HG03571 (cell line): ENCODE measurements at regions not wholly inside any gene's neighbourhood (a gene's known extent, or its start where the extent isn't known, plus 50 kb on each side); places are given as distances from the start of the nearest gene placed in this dataset.

ENCODE experiments used
- ATAC-seq: cut with Tn5 transposase; IDR thresholded peaks from one replicate; pipeline ENCODE4 v1.9.1; 2021; ENCODE audit not compliant: unreplicated experiment

DNA sequence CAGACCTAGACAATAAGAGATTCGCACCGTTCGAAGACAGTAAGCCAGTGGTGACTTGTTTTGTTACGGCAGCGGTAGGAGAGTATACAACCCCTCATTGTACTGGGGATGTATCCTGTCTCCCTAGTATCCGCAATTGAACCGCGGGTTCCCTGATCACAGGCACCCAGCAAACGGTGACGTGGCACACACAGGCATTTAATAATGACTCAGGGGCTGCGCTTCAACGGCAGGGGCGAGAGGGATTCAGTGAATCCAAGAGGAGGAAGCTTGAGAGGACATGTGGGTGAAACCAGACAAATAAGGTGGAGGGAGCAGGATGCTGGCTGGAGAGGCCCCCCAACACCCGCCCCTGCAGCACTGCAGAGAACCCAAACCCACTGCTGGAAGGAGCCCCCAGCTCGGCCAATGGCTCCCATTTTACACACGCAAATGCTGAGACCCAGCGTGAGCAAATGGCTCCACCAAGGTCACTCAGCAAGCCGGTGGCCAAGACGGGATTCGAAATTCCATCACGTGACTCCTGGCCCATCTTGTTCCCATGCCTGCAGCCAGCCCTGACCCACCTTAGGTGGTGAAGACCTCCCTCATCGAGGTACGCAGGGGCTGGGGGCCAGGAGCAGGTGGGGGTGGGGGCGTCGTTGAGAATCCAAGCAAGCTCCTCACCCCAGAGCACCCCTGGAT is 149.9 kb downstream of the SYF2 start:
- ATAC-seq, result no peak

DNA sequence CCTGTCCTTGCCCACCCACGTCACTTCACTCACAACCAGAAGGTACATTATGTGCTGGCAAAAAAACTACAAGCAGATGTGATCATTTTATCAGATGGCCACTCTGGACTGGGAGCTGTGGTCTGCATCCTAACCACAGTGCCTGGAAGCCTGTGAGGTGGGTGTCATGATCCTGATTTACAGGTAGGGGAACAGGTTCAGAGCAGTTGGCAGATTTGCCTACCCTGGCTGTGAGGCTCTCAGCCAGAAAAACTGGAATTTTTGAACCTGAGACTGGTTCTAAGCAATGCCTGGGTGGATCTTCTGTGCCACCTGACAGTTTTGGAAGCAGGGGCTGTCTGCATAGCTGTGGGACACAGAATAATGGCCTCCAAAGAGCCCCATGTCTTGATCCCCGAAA is 150.8 kb downstream of the SYF2 start:
- no peak for ATAC-seq

DNA sequence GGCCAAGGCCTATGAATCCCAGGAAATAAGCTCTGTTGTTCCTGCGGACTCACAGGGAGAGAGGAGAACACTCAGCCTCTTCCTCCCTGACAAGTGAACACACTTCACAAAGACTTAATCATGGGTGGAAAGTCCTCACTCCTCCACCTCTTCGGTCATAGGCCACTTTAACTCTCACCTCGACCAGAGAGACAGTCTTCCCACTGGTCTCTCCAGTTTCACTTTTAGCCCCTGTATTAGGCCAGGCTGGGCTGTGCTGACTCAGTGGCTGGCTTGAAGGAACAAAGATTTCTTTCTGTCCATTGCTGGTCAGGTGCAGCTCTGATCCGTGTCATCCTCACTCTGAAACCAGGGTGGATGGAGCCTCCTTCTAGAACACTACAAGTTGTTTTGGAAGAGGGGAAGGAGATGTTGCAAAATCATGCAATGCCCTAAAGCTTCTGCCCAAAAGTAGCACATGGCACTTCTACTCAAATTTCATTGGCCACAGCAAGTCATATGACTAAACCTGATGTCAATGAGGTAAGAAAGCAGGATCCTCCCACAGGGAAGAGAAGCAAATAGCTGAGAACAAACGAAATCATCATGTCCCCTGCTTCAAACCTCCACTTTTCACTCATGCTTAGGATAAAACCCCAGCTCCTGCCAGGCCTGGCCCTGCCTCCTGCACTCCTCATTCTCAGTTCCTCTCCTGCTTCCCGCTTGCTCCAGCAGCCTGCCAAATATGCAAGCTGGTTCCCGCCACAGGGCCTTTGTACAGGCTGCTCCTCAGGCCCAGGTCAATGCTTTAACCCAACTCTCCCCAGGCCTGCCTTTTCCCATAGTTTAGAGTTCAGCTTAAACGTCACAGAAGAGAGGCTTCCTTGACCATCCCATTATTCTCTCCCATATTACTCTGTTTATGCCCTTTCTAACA is 150.5 kb upstream of the RUNX3 start:
- no peak for ATAC-seq

DNA sequence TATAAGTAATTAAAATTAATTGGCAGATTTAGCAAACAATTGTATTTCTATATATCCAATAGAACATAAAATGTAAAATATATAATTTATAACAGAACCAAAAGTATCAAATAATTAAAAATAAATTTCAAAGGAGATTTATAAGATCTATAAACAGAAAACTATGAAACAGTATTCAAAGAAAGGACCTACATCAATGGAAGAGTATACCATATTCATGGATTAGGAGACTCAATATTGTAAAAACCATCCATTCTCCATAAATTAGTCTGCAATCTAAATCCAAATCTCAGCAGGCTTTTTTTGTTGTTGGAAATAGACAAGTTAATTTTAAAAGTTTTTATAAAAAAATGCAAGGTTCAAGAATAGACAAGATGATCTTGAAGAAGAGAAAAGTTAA is 149.0 kb upstream of the RUNX3 start:
- ATAC-seq, result no peak

DNA sequence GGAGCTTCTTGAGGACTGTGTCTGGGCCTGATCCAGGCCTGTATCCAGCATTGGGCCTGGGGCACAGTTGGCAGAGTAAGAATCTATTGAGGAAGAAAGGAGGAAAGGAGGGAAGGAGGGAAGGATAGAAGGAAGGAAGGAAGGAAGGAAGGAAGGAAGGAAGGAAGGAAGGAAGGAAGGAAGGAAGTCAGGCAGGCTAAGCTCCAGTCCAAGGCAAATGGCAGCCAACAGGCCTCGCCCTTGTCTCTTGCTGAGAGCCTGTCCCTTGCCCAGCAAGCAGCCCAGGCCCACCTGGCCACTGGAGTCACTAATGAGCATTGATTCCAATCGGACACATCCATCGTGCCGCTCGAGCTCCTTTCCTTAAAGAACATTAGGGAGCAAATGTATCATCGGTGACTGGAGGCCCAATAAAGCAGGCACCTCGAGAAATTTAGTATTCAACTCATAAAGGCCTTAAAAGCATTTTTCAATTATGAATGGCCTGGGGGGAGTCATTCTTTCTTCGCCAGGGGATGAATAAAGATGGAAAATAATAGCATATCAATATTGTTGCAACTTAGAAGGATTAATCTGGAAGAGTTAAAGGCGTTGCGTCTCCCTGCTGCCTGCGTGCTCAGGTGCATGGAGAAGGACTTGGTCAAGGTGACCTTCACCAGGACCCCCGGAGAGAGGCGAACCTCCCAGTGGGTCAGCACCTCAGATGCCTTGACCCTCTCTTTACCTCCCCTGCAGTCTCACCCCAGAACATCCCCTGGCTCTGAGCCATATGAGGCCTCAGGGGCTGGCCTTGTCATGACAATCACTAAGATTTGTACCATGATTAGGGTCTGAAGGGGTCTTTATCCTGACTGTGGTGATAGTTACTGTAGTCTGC is 144.5 kb upstream of the RUNX3 start:
- ATAC-seq, result no peak

DNA sequence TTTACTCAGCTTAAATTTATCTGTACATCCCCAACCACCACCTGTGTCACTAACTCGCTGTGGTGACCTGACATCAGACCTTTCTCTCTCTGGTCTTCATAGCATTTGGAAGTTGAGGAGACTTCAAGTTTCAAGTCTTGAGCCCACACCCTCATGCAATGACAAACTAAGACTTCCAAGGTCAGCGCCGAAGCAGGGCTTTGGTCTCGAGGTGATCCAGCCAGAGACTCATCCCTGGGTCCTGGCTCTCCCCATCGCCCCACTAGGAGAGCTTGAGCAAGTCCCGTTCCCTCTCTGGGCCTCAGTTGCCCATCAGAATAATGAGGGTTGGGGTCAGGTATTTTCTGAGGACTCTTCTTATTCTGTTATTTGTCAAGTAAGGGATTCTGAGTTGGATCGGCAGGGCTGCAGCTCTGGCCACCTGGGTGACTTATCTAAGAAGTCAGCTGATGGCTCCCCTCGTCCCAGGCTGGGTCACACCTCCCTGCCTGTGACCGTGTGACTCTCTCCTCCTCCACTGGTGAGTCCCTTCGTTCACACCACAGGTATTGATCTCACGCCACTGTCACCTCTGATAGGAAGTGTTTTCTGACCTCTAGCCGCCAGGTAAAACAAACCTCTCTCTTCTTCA is 143.7 kb upstream of the RUNX3 start:
- ATAC-seq, result no peak

DNA sequence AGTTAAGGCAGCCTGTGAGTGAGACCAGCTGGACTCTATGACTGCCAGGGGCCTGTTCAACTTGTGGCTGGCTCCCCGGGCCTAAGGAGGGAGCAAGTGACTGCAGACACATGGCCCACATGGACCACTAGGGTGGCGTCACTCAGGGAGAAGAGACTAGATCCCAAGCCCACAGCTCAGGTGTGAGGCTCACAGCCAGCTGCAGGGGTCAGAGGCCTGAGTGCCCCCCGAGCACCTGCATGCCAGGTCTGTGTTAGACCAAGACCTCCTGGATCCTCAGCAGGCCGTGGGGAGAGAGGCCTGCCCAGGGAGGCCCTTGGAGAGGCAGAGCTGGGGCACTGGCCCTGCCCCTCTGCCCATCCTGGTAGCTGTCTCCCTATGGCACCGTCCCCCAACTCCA is 142.4 kb upstream of the RUNX3 start:
- no peak for ATAC-seq

DNA sequence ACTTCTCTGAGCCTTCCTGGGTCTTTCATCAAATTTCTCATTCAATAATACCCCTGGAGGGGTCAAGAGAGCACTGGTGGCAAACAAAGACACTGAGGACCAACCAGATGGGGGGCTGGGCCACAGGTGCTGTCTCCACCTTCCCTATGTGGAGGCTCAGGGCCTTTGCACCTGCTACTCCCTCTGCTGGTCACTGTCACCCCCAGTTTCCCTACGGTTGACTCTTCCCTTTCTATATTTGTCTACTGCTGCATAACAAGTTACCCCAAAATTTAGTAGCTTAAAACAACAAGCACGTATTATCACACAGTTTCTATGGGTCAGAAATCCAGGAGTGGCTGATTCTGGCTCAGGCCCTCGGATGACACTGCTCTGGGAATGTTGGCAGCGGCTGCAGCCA is 138.8 kb upstream of the RUNX3 start:
- no peak for ATAC-seq

DNA sequence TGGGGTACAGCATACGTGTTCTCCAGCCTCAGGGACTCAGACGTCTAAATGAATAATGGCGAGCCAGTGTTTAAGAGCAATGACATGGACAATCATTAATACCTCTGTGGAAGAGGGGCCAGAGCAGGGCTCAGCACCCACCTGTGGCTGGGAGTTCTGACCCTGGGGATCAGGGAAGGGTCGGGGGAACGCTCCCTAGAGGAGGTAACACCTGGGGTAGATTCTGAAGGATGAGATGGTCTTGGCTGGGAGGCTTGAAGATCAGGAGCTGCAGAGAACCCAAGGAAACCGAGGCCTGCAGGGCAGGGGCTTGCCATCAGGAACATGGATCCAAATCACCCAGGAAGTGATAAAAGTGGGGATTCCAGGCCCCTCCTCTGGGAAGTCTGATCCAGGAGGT is 138.2 kb upstream of the RUNX3 start:
- ATAC-seq, result no peak

DNA sequence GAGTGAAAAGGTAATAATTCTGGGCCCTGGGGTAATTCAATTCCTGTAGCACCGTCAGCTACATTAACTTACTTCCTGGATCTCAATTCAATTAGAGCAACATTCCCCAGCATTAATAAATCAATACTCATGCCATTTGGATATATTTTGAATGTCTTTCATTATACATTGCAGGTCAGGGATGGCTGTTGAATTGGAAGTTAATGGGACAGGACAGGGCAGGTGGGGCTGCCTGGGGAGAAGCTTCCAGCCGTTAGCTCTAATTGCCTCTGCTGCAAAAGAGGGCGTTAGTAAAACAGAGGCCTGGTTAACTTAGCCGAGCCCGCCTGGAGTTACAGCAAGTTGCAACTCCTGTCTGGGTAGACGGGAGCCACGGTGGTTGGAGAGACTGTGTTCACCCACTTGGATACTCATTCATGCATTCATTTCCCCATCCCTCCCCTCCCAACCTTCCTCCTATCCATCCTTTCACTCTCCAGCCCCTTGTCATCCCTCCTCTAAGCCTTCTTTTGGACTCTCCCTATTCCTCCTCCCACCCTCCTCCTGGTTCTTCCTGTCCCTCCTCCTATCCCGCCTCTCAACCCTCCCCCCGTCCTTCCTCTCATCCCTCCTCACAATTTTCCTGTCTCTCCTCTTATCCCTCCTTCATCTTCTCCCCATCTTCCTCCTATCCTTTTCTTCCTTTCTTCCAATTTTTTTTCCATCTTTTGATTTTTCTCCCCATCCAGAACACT is 137.6 kb upstream of the RUNX3 start:
- ATAC-seq, result no peak

DNA sequence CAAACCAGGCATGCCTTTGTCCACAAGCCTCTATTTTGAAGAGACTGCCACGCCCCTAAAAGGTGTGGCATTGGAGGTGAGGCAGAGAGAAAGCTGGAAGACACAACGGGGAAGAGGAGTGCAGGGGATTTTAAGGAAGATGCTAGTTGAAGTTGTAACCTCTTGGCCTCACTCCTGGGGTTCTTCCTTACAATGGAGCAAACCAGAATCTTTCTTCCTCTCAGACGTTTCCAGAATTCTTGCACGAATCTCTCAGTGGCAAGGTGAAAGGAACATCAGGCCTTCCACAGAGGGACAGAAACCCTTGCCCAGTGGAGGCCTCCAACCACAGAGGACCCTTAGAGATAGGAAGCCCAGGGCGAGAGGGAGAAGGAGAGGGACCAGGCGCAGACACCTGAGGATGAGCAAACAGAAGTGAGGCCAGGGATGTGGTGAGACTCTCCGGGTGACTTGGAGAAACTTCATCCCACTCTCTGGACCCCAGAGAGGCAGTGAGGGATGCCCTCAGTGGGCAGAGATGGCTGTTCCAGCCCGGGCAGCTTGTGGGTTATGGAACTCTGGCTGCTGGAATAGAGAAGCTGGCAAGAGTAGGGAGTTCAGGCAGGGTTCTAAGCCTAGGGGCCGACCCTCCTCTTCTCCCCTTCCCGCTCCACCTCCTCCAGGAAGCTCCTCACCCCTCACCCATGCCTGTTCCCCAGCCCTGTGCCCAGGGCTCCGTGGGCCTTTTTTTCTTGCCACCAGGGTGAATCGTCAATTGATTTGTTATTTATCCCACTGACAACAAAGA is 136.8 kb upstream of the RUNX3 start:
- no peak for ATAC-seq

DNA sequence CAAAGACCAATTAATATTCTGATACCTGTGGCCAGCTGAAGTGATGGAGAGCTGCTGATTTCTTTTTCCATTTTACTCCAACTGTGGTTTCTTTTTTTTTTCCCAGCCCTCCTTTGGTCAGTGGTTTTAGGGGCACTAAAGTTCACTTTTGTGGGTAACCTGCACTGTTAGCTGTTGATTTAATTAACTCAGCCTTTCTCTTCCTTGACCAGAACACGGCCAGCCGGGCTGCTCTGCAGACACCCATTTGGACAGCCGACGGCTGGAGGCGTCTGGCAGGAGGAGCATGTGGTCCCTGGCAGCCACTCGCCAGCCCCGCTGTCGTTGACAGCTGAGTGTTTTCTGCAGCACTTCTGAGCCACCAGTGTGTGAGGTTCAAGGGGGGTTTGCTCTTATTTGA is 136.2 kb upstream of the RUNX3 start:
- no peak for ATAC-seq

DNA sequence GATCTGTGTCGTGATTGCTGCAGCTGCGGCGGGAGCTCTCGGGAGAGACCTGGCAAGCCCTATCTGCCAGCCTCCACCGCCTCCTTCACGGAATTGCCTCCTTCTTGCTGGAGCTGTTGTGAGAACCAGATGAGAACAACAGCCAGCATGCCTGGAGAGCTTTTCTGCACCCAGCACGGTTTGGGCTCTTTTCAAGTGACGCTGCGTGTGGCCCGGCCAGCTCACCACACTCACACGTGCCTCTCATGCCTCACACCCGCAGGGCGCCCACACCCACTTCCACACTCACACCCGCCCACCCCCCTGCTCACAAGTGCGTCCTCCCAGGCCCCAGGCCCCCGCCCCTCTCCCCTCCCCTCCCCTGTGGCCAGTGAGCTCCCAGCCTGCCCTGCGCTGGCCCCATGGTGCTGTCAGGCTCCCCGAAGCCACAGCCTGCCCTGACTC is 135.7 kb upstream of the RUNX3 start:
- no peak for ATAC-seq

DNA sequence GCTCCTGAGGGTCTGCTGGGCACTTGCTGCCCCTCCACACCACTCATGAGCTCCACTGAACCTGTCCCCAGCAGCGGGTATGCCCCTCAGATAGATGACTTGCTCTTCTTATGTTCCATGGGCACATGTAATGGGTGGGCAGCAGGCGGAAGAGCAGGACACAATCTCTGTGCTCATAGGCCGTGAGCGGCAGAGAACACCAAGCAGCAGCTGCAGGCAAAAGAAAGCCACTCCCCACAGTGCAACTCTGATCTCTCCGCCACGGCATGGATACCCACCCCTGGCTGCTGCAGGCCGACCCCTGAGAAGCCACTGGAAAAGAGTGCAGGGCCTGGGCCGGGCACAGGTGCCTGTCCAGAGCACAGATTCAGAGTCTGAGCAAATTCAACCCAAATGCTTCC is 135.2 kb upstream of the RUNX3 start:
- ATAC-seq, result no peak

DNA sequence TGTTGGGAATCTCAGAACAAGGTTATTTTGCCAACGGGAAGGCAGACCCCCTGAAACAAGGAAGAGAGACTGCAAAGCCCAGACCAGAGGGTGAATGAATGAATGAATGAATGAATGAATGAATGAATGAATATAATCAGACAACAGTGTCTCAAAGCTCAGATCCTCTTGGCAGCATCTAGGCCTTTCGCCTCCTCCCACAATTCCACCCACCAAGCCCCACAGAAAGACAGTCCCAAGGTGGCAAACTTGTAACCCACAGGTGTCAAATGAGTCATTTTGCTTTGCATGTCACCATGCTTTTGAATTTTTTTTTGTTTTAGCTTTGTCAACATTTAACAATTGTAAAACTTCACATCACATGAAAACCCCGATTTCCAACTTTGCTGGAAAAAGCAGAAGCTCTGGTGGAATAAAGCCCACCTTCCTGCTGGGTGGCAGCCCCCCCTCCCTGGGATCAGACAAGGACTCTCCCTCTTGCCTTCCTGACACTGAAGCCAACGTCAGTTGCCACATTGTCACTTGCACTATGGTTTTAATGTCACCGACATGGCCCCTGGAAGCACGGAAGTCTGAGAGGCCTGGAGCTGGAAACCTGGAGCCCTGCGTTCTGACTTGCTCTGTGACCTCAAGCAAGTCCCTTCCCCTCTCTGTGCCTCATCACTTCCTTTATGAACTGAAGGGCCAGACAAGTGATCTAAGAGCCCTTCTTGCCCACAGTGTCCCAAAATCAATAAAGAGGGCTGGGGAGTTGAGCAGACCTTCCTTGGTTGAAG is 134.6 kb upstream of the RUNX3 start:
- no peak for ATAC-seq

DNA sequence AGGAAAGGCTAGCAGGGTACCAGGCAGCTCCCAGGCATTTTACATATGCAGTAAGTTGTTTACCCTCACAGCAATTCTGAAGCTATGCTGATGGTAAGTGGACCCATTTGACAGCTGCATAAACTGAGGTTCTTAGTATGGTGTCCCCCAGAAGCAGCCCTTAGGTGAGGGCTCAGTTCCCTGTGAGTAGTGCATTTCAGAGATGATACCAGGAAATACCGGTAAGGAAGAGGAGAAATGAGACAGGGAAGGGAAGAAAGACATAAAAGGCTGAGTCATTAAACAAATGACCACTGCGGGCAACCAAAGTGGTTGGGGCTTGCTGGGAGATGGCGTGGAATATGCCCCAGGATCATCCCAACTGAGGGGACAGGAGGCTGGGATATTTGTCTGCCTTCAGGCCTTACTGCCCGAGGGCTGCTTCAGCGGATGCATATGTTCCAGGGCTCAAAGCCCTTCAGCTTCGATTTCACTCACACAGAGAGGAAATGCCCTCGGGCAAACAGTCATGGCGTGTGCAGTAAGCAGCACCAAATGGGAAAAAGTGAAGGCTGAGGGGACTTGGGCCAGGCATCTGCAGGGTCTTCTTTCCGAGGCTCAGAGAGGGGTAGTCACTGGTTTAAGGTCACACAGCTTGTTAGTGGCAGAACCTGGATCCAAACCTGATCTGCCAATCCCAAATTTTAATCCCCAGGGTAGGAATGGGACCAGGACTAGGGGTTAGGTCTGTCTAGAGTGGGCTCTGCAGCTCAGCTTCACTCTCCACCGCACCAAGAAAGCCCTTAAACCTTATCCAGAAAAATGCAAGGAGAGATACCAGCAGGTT is 133.7 kb upstream of the RUNX3 start:
- no peak for ATAC-seq

DNA sequence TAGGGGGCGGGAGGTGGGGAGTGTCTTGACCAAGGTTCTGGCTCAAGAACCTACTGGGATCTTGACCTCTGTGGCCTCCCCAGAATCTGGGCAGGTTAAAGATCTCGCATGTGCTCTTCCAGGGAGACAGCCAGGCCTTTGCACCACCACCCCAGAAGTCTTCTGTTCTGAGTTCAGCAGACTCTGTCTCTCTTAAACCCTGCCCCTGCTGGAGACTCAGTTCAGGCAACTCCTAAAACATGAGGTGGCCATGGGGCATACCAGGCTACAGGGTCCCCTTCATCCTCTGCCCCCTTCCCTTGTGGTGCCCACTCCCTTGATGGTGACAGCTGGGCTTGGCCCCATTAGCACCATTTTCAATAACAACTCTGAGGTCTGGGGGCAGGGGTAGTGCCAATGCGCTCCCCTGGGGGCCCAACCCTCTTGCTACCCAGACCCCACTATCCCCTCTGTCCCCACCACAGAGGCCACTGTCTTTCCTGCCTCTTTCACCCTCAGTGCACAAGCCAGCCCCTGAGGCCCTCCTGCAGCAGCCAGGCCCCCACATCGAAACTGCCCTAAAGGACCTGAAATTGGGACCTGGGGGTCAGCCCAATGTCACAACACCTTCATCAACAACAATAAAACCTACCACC is 132.7 kb upstream of the RUNX3 start:
- ATAC-seq, result no peak
